Esophagus muscularis mucosa (tissue), 4 donors: ENCODE measurements at regions not wholly inside any gene's neighbourhood (a gene's known extent, or its start where the extent isn't known, plus 50 kb on each side); places are given as distances from the start of the nearest gene placed in this dataset.

ENCODE experiments used
- EP300 ChIP-seq: sonication (generic); formaldehyde crosslinking; IDR thresholded peaks from one replicate; pipeline ENCODE4 v1.6.1; 2017; ENCODE audit warnings: antibody characterized with exemption
- POLR2A ChIP-seq: fragments of 450-650 bp; IDR thresholded peaks from one replicate; pipeline ENCODE4 v1.6.1; 2017; ENCODE audit warnings: antibody characterized with exemption, moderate library complexity, mild to moderate bottlenecking, low read depth
- TF ChIP-seq, protein P1 (sequence below), 3 experiments: fragments of 200-600 bp in 2 of 3; fragments of 450-650 bp in 1 of 3; sonication (generic) in 2 of 3; IDR thresholded peaks; one replicate each; pipeline ENCODE4 v1.5.1; 2017 to 2019; ENCODE audit warnings: antibody characterized with exemption in 3 of 3, mild to moderate bottlenecking in 2 of 3, moderate library complexity in 1 of 3

DNA sequence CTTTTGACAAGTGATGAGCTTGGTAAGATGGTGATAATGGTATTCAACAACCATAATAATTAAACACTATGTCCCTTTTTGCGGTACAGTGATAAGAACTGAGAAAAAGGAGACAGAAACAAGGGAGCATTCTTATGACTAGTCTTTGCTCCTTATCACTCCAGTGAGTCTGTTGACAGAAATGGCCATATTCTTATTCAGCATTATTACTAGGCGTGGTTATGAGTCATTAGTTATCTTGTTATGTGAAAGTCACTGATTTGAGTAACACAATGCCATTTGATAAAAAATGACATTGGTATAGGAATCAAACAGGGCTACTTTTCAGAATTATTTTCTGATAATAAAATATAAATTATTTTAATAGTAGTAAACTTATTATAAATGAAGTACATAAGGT, 193.5 kb downstream of the C3orf38 start:
- TF ChIP-seq, protein P1, sequence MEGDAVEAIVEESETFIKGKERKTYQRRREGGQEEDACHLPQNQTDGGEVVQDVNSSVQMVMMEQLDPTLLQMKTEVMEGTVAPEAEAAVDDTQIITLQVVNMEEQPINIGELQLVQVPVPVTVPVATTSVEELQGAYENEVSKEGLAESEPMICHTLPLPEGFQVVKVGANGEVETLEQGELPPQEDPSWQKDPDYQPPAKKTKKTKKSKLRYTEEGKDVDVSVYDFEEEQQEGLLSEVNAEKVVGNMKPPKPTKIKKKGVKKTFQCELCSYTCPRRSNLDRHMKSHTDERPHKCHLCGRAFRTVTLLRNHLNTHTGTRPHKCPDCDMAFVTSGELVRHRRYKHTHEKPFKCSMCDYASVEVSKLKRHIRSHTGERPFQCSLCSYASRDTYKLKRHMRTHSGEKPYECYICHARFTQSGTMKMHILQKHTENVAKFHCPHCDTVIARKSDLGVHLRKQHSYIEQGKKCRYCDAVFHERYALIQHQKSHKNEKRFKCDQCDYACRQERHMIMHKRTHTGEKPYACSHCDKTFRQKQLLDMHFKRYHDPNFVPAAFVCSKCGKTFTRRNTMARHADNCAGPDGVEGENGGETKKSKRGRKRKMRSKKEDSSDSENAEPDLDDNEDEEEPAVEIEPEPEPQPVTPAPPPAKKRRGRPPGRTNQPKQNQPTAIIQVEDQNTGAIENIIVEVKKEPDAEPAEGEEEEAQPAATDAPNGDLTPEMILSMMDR (IDR thresholded peaks at IDR 0.05), result no peak
- TF ChIP-seq POLR2A (no peak), EP300 (no peak)
